ENCODE measurements at regions not wholly inside any gene's neighbourhood (a gene's known extent, or its start where the extent isn't known, plus 50 kb on each side); places are given as distances from the start of the nearest gene placed in this dataset.

DNA sequence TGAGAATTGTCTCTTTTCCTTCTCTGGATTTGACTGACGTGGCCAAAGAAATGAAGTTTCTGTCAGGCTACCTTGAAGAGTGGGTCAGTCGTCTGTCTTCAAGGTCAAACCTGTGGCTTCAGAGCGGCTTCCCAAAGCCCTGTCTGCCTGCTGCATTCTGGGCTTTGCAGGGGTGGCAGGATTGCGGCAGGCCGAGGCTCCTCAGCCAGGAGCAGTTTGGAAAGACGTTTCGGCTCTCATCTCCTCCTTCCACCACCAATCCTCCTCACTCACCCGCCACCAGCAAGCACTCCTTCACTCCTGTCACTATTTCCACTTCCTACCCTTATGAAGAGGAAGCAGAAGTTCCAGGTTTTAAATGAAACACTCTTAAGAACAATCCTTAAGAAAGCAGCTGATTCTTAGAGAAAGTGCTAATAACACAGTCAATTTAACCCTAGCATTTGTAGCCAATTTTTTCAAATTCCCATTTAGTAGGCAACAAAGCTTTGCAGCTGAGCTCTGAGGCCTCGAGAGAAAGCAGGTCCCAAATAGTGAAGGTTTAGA is 351.7 kb downstream of the ZNF608 start:
- POLR2A ChIA-PET (ENCODE audit: low non-redundant PET) = no interaction called here
- H3K27ac ChIP-seq (ENCODE audit: low read depth, low read length, poor library complexity, severe bottlenecking) = no peak overlapping the region
- H3K36me3 ChIP-seq (ENCODE audit: insufficient read depth, low read length, poor library complexity, severe bottlenecking) = no peaks in the 10 kb centered on the region
- BruUV-seq (replicated peaks) = no TSS peak
- CTCF ChIA-PET = no interaction called here
- H3K4me3 ChIP-seq (ENCODE audit: low read depth, low read length, poor library complexity, severe bottlenecking) = no peak overlapping the region
- no peak for DNase-seq (ENCODE audit: low spot score)
- intact Hi-C loops (cut with micrococcal nuclease; ENCODE audit: unreplicated experiment) = no loop called here
- H3K27me3 ChIP-seq (replicated peaks; ENCODE audit: insufficient read depth, low read depth, low read length, poor library complexity) = no peaks in the 10 kb centered on the region
- H3K9me3 ChIP-seq (ENCODE audit: low read depth, low read length, poor library complexity, severe bottlenecking) = peaks cover 4% of the 10 kb centered on the region
- no peak for TF ChIP-seq CTCF (conservative IDR thresholded peaks at IDR 0.05; ENCODE audit: low read depth, low read length)
- TF ChIP-seq EZH2 (IDR thresholded peaks at IDR 0.05; ENCODE audit: borderline replicate concordance, low read depth, low read length, poor library complexity, severe bottlenecking) = no peak
- H3K4me1 ChIP-seq (ENCODE audit: insufficient read depth, low read length, poor library complexity, severe bottlenecking) = no peaks in the 10 kb centered on the region

- no peaks in the 10 kb centered on the region for H3K27me3 ChIP-seq (replicated peaks; ENCODE audit: insufficient read depth, low read depth, low read length, poor library complexity)
- BruUV-seq (replicated peaks) = no TSS peak
- H3K9me3 ChIP-seq (ENCODE audit: low read depth, low read length, poor library complexity, severe bottlenecking) = peaks cover 4% of the 10 kb centered on the region
- no peaks in the 10 kb centered on the region for H3K4me1 ChIP-seq (ENCODE audit: insufficient read depth, low read length, poor library complexity, severe bottlenecking)
- no peak overlapping the region for H3K27ac ChIP-seq (ENCODE audit: low read depth, low read length, poor library complexity, severe bottlenecking)
- no peaks in the 10 kb centered on the region for H3K36me3 ChIP-seq (ENCODE audit: insufficient read depth, low read length, poor library complexity, severe bottlenecking)
- POLR2A ChIA-PET (ENCODE audit: low non-redundant PET) = no interaction called here
- CTCF ChIA-PET = no interaction called here
- TF ChIP-seq CTCF (conservative IDR thresholded peaks at IDR 0.05; ENCODE audit: low read depth, low read length) = no peak
- H3K4me3 ChIP-seq (ENCODE audit: low read depth, low read length, poor library complexity, severe bottlenecking) = no peak overlapping the region
- intact Hi-C loops (cut with micrococcal nuclease; ENCODE audit: unreplicated experiment) = no loop called here
- peak; percentile 1 for DNase-seq (ENCODE audit: low spot score)
These were observed 352.7 kb downstream of the ZNF608 start for GRCh38 chr5:124393584-124394379.

GRCh38 chr5:124383693-124384092 is 362.7 kb downstream of the ZNF608 start:
- no peak for DNase-seq (ENCODE audit: low spot score)
- H3K36me3 ChIP-seq (ENCODE audit: insufficient read depth, low read length, poor library complexity, severe bottlenecking) = no peaks in the 10 kb centered on the region
- no TSS peak for BruUV-seq (replicated peaks)
- no peaks in the 10 kb centered on the region for H3K27me3 ChIP-seq (replicated peaks; ENCODE audit: insufficient read depth, low read depth, low read length, poor library complexity)
- ChIA-PET CTCF (no interaction called here), POLR2A (ENCODE audit: low non-redundant PET) (no interaction called here)
- TF ChIP-seq CTCF (conservative IDR thresholded peaks at IDR 0.05; ENCODE audit: low read depth, low read length) (no peak), EZH2 (IDR thresholded peaks at IDR 0.05; ENCODE audit: borderline replicate concordance, low read depth, low read length, poor library complexity, severe bottlenecking) (no peak)
- intact Hi-C loops (cut with micrococcal nuclease; ENCODE audit: unreplicated experiment) = no loop called here
- H3K4me3 ChIP-seq (ENCODE audit: low read depth, low read length, poor library complexity, severe bottlenecking) = no peak overlapping the region
- peaks cover 20% of the 10 kb centered on the region for H3K9me3 ChIP-seq (ENCODE audit: low read depth, low read length, poor library complexity, severe bottlenecking)
- H3K4me1 ChIP-seq (ENCODE audit: insufficient read depth, low read length, poor library complexity, severe bottlenecking) = no peaks in the 10 kb centered on the region
- no peak overlapping the region for H3K27ac ChIP-seq (ENCODE audit: low read depth, low read length, poor library complexity, severe bottlenecking)
